Stromal cell of bone marrow (primary cell): ENCODE measurements at regions not wholly inside any gene's neighbourhood (a gene's known extent, or its start where the extent isn't known, plus 50 kb on each side); places are given as distances from the start of the nearest gene placed in this dataset.
"Not testable (repeated sequence)": the region's sequence is repeated elsewhere in the genome, so short reads cannot be mapped to it uniquely, and the experiment has no call there.

Experiments
- DNase-seq: peaks from one replicate; pipeline ENCODE4 v3.0.0-alpha.2; 2012; ENCODE audit warnings: low read depth

DNA sequence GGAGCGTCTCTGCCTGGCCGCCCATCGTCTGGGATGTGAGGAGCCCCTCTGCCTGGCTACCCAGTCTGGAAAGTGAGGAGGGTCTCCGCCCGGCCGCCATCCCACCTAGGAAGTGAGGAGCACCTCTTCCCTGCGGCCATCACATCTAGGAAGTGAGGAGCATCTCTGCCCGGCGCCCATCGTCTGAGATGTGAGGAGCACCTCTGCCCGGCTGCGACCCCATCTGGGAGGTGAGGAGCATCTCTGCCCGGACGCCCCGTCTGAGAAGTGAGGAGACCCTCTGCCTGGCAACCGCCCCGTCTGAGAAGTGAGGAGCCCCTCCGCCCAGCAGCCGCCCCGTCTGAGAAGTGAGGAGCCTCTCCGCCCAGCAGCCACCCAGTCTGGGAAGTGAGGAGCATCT lies 84.5 kb downstream of the IDS start:
- not testable (repeated sequence) for DNase-seq

DNA sequence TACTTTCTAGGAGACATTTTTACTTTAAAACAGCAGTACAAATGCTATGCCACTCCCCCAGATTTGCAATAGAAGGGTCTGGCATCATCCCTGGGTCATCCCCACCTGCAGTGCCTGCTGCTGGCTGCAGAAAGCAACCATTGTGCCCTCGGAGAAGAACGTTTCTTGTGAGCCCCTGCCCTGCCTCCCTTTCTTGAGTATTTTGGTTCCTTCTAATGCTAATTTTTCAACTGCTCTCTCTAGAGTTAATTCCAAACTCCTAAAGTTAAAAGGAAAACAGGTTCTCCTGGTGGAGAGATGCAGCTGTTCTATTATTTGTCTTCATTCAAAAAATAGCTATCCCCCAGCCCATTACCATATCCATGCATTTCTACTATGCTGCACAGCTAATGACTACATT lies 107.1 kb downstream of the IDS start:
- no peak for DNase-seq

DNA sequence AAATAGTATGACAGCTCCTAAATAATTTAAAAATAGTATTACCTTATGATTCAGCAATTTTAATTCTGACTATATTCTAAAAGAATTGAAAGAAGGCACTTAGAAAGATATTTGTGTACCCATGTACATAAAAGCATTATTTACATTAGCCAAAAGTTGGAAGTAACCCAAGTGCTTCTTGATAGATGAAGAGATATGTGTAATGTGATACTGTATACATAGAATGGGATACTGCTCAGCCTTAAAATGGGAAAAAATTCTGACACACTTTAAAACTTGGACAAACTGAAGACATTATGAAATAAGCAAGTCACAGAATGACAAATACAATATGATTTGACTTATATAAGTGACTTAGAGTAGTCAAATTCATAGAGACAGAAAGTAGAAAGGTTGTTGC lies 112.2 kb downstream of the IDS start:
- DNase-seq, result no peak

DNA sequence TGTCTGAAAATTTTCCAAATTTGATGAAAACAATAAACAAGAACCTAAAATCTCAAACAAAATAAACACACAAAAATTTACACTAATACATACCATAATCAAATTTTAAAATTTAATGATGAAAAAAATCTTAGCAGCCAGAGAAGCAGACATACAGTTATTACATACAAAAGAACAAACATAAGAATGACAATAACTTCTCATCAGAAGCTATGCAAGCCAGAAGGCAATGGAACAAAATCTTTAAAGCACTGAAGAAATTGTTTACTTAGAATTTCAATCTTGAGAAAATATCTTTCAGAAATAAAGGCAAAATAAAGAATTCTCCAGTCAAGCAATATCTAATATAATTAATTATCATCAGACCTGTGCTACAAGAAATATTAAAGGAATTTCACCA lies 121.3 kb downstream of the IDS start:
- DNase-seq, result no peak

DNA sequence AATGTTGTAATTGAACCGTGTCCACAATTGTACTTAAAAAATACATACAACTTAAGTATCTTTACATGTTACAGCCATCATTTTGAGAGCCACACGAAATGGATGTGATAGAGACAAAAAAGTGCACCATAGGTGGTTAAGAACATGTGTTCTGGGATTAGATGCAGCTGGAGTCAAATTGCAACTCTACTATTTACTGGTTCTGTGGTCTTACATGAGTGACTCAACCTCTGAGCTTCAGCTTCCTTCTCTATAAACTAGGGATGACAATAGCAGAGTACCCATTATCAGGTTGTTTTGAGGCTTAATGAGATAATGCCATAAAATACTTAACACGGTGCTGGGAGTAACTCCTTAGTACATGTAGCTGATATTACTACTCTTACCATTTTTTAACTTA lies 130.4 kb downstream of the IDS start:
- DNase-seq, result no peak

GRCh38 chrX:149372866-149373265 lies 132.2 kb downstream of the IDS start:
- no peak for DNase-seq

DNA sequence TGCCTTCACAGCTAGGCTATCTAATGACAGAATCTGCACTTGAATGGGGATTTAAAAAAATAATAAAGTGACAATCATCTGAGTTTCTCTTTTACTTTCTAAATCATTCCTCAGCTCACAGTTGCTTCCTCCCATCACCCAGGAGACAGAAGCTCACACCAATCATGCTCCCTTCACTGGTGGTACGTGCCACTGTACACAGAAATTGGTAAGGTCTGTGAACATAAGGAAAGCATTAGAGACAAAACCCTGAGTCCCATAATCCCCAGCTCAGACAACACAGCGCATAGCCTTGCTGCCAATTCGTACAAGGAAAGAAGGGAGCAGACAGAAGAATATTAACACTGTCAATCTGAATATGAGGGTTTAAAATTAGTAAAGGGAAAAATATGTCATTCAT lies 133.1 kb downstream of the IDS start:
- no peak for DNase-seq

- DNase-seq, result no peak
These were observed 135.0 kb downstream of the IDS start for GRCh38 chrX:149370097-149370496.

DNA sequence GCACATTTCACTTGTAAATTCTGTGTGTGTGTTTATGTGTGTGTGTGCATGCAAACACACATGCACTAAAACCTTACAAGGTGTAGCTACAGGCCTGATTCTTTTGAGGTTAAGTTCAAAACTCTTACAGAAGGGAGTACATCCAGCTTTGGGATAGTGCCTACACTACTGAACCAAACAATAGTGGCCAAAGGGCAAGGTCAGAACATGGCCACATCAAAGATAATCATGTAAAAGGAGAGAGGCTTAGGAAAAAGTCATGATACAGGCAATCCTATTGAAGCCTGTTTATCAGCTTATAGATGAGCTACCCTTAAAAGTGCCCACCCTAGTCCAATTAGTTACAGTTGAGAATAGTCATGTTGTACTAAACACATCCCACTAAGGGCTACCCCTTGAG lies 139.6 kb downstream of the IDS start:
- DNase-seq, result no peak

DNA sequence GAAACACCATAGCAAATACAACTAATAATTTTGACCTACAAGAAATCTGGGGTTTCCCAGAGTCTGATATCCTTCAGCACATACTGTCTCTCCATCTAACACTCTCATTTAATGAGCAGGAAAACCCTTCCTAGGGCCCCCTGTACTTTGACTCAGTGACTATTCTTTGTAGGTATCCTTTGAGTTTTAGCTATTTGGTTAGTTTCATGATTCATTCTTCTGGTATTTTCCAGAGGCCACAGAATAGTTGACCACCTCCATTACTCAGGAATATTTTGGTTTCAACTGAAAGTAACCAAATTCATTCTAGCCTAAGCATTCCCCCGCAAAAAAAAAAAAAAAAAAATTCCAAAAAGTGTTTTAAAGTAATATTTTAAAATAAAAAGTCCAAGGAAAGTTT lies 140.0 kb downstream of the IDS start:
- DNase-seq, result no peak

DNA sequence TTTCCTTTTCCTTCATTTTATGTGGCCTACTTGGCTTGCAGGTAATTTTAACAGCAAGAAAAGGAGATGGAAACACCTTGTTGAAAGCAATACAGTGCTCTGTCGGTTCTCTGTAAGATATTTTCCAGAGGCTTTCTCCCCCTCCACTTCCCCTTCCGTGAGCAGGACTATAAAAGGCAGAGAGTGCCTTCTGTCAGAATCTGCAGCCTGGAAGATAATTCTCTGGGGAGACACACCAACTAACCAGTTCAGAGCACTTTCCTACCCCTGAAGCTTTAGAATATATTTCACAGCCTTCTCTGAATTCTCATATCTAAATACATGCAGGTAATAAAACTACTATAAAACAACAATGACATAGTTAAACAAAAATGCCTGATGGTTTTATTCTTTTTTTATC lies 141.1 kb downstream of the IDS start:
- no peak for DNase-seq

GRCh38 chrX:149346306-149346705 lies 158.8 kb downstream of the IDS start:
- no peak for DNase-seq

DNA sequence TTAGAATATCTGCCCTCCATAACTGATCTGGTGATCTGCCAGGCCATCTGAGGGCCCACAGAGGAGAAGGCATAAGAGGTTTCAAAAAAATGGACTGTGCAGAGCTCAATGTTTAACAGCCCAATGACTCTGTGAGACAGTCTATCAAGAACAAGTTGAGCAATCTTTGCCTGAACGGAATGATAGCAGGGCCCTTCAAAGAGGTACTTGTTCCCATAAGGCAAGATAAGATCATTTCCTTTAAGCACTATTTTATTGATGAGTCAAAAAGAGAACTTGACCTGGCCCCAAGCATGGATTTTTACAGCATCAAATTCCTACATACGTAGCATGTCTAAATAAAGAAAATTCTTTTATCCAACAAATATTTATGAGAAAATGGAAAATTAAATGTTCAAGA lies 182.8 kb downstream of the IDS start:
- no peak for DNase-seq

DNA sequence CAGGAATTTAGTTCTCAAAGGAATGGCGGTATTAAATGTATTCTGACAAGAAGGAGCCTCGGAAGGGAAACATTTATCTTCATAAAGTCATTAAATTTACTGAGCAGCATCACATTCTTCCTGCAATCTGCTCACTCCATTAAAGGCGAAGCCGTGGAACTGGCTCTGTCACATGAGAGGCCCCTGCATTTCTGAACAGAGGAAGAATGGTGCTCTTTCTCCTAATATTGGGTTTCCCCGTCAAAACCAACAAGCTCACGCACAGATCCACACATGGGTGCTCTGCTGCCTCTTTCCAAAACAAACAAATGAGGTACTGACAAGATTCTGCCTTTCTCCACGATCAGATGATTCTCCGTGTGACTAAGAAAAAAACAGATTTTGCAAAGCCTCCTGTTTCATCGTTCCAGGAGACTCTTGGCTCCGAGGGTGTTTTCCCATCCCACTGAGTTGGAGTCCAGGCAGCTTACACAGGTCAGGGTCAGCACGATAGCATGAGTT lies 191.2 kb downstream of the IDS start:
- peak; percentile 46 for DNase-seq

DNA sequence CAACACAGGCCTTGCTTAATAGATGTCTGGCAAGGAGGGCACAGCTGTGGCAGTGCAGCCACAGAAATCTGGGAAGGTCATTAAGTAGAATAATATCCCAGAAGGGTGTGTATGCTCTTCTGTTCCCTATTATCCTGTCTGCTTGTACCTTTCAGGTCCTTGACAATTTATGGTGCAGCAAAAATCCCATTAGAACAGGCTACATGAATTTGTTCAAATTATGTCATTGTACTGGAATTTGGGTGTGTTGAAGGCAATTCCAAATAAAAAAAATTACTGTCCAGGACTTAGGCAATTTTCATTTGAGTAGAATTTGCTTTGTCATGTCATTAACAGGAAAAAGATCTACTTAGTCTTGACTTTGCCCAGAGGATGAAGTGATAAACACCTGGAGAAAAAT lies 192.1 kb downstream of the IDS start:
- DNase-seq, result no peak

DNA sequence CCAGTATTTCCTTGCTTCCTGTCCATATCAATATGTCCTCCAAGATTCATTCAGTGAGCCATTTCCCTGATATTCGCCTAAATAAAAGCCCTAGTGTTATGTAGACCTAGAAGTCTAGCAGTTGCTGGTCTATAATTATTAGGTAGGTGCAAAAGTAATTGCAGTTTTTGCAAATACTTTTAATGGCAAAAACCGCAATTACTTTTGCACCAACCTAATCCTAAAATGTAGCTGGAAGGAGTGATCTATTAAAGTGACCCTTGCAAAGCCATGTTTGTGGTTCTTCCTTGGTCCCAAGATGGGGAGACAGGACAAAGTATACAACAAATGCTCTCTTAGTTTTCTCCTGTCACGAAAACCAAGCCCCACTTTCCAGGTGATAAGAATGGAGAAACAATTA lies 193.0 kb downstream of the IDS start:
- no peak for DNase-seq

- no peak for DNase-seq
These were observed 202.4 kb downstream of the IDS start for GRCh38 chrX:149302705-149303104.

- no peak for DNase-seq
These were observed 207.0 kb downstream of the IDS start for GRCh38 chrX:149298111-149298510.

DNA sequence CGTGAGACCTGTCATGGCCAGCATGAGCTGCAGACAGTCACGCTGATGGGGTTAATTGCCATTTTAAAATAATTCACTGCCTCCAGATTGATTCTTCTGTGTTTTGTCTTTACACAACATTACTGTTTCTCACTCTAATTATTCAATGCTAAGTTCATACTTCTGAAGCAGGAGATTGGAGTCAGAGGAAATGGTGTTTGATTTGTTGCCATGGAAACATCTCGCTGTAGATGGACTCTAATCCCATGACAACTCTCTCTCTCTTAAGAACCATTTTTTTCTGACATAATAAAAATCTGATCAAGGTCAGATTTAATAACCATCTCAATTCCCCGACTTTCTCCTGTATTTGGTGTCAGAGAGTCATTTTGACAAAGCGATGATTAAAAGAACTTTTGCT lies 209.0 kb downstream of the IDS start:
- no peak for DNase-seq

DNA sequence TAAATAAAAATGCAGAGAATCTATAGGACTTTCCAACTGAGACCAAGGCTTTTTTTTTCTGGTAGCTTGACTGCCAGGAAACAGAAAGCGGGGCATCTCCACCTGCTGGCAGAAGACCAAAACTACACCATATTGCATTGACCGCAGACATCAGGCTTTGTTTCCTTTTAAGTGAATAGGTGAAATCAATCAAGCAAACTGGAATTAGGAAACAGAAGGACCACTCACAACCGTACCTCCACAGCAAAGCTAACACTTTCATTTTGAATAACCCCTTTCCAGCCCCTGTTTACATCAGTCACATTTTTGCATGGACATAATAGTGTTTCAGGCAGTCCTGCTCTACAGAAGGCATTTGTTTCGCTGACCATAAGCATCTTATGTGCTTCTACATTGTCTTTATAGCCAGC lies 218.2 kb downstream of the IDS start:
- DNase-seq, result no peak

GRCh38 chrX:149284616-149285015 lies 220.5 kb downstream of the IDS start:
- DNase-seq, result no peak

GRCh38 chrX:149283853-149284252 lies 221.3 kb downstream of the IDS start:
- DNase-seq, result no peak

DNA sequence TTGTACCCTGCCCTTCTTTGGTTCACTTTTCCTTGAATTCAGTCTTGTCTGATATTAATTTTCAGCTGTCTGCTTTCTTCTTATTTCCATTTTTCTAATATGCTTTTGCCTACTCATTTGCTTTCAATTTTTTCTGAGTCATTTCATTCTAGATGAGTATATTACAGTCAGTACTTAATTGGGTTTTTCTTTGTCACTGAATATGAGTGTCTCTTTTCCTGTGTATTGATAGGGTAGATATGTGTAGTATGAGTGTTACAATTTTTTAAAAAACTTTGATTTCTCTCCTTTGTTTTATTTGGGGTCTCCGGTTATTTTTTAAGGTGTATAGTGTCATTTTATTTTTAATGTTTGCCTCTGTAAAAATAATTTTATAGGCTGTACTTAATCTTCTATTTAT lies 222.2 kb downstream of the IDS start:
- DNase-seq, result no peak

GRCh38 chrX:149280011-149280410 lies 225.1 kb downstream of the IDS start:
- no peak for DNase-seq

- DNase-seq, result no peak
These were observed 229.3 kb downstream of the IDS start for GRCh38 chrX:149275836-149276235.
